GM21786 (cell line): ENCODE measurements at regions not wholly inside any gene's neighbourhood (a gene's known extent, or its start where the extent isn't known, plus 50 kb on each side); places are given as distances from the start of the nearest gene placed in this dataset.

ENCODE experiments used
- ATAC-seq: cut with Tn5 transposase; IDR thresholded peaks from one replicate; pipeline ENCODE4 v1.9.1; 2021; ENCODE audit not compliant: unreplicated experiment

GRCh38 chr13:22270881-22271280 lies 600.0 kb downstream of the FGF9 start:
- no peak for ATAC-seq

- no peak for ATAC-seq
These were observed 601.0 kb downstream of the FGF9 start for GRCh38 chr13:22271903-22272302.

DNA sequence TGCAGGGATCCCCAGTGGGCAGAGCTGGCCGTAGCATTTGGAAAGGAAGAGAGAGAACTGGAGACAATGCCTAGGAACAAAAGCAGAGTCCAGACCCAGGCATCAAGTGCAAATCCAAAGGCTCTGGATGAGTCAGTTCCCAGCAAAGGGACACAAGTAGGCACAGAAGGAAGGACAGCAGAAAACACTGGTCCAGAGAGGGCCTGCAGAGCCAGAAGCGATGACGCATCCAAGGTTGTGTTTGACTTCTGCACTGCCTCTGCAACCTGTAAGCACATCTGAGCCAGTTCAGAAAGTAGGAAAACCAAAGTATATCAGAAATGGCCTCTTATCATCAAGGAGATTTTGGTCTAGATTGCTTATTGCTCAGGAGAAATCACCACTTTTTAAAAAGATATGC lies 604.5 kb downstream of the FGF9 start:
- ATAC-seq: no peak

DNA sequence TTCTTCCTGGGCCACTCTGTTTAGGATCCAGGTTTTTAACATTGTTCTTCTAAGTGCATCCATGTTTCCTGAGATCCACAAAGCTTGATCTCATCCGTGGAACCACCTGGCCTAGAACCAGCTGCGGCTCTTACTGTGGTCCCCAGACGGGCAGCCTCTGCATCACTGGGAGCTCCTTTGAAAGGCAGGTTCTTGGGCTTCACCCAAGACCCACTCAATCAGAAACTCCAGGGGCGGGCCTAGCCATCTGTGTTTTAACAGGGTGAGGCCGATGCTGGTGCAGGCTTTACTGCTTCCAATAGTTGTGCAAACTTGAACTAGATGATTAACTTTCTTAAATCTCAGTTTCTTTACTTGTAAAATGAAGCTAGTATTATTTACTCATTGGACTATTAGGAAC lies 605.7 kb downstream of the FGF9 start:
- no peak for ATAC-seq

- peak; percentile 93 for ATAC-seq
These were observed 607.6 kb downstream of the FGF9 start for GRCh38 chr13:22278336-22278929.

GRCh38 chr13:22285867-22286266 lies 615.0 kb downstream of the FGF9 start:
- ATAC-seq: no peak

DNA sequence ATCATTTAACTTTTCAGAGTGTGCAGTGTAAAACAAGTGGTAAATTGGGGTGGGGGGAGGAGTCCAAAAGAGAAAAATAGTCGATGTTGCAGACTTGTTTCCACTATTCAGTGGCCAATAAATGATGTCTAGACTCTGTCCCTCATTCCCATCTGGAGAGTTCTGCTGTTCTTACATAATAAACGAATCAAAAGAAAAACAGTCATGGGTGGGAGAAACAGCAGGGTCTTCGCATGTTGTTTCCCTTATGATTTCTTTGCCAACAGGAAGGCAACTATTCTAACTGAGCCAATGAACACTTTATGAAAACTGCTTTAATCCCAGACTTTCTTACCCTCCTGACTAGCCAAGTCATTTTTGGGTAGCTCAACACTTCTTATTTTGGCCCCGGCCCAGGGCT lies 615.5 kb downstream of the FGF9 start:
- no peak for ATAC-seq

GRCh38 chr13:22287343-22287920 lies 616.6 kb downstream of the FGF9 start:
- no peak for ATAC-seq

DNA sequence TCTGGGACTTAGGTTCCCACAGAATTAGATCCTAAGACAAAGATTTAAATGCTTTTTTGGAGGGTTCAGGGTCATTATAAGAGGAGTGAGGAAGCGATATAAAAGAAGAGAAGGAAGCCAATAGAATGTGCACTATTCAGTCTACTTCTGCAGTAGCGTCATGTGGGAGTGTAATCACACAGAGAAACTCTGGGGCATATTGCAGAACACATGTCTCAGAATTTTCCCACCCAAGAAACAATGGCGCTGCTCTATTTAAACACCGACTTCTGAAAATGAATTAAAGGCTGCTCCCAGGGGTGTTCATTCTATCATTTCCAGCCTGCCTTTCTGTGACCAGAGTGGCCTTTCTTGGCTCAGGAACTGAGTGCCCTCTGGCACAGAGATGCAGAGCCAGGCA lies 617.6 kb downstream of the FGF9 start:
- ATAC-seq: no peak

- no peak for ATAC-seq
These were observed 618.8 kb downstream of the FGF9 start for GRCh38 chr13:22289711-22290110.

GRCh38 chr13:22298530-22298929 lies 627.7 kb downstream of the FGF9 start:
- ATAC-seq: no peak

DNA sequence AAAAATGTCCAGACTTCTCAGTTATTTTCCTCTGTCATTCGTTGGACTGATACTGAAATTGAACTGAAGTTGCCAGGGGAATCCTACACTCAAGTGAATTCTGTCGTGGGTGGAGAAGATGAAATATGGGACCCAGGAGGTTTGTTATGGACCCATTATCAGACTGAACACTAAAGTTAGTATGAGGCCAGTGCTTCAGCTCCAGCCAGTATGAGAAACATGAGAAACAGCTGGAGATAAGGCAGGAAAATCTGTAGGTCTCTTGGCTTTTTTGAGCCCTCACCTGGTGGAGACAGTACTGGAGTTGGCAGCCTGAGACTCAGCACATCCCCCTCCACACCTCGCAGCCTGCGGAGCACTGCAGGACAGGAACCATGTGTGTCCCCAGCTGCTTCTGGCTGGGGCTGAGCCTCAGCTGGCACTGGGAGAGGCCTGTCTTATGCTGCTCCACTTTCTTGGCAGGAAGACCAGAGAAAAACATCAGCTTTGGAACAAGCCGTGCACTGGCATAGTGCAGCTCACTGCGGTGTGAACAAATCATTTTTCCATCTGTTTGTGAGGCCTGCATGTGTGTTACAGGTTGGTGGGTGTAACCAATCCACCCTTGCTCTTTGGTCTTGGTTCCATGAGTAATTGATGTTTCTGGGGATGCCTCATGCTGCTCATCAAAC lies 641.0 kb downstream of the FGF9 start:
- no peak for ATAC-seq

DNA sequence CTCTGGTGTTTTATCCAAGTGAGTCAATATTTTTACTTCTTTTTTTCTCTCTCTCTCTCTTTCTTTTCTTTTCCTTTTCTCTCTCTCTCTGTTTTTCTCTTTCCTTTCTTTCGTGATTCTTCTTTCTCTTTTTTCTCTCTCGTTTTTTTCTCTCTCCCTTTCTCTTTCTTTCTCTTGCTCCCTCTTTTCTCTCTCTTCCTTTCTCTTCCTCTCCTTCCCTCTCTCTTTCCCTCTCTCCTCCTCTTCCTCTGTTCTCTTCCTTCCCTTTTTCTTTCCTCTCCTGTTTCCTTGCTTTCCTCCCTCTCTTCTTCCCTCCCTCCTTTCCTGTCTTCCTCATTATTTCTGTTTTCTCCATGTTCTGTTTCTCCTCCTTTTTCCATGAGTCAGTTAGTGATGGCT lies 641.5 kb downstream of the FGF9 start:
- ATAC-seq: no peak

DNA sequence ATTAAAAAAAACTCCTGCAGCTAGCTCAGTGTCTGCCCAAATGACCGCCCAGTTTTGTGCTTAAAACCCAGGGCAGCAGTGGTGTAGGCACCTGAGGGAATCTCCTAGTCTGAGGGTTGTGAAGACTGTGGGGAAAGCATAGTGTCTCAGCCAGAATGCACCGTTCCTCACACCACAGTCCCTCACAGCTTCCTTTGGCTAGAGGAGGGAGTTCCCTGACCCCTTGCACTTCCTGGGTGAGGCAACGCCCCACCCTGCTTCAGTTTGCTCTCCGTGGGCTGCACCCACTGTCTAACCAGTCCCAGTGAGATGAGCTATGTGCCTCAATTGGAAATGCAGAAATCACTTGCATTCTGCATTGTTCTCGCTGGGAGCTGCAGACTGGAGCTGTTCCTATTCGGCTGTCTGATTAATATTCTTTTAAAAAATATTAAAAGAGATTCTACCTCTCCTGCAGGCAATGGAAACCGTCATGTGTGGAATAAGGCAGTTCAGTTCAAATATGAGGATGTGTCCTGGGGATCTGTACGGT lies 645.7 kb downstream of the FGF9 start:
- no peak for ATAC-seq

GRCh38 chr13:22320991-22321390 lies 650.1 kb downstream of the FGF9 start:
- ATAC-seq: no peak

- ATAC-seq: no peak
These were observed 654.9 kb downstream of the FGF9 start for GRCh38 chr13:22325761-22326160.

- no peak for ATAC-seq
These were observed 661.5 kb downstream of the FGF9 start for GRCh38 chr13:22332416-22332815.

DNA sequence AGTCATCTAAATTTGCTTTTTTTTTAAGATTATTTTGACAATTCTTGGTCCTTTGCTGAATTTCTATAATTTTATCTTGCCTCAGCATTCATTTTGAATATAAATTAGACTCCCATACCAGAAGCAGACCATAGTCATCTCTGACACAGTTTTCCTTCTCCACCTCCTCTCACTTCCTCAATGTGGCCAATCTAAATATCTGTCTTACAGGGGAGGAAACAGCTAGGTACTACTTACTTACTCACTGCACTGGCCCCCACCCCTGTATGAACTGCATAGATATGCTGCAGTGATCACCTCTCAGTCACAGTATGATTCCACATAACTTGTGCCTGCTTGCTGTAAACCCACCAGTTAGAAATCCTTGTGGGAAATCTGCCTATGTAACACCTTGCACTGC lies 665.6 kb downstream of the FGF9 start:
- ATAC-seq: peak; percentile 55

- ATAC-seq: no peak
These were observed 686.3 kb downstream of the FGF9 start for GRCh38 chr13:22357132-22357531.

DNA sequence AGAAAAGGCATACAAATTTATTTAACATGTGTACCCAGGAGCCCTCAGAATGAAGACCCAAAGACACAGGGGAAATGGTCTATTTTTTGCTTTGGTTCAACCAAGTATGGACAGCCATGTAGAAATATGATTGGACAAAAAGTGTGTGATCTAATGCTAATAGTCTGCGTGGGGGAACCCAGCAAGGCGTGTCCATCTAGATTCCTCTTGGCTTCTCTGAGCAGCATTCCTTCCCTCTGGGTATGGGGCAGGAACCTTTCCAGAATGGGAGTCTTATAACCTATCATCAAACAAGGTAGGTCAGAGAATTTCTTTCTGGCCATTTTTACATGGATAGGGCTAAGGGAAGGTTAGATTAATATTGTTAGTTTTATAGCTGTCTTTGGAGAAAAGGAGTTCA lies 698.2 kb downstream of the FGF9 start:
- no peak for ATAC-seq

DNA sequence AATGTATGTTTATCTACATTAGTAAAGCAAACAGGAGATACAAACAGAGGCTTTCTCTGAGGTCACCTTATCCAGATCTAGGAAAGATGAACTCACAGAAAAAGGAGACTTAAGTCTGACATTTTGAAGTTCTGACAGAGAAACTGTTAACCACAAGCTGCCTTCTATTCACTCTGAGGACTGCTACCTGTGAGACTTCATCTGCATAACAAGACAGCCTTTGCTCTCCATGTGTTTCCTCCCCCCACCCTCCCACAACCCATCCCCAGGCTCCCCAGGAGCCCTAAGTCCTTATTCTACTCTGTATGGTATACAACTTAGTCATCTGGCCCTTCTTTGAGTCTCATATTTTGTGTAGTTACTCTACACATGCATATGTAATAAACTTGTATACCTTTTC lies 699.0 kb downstream of the FGF9 start:
- no peak for ATAC-seq

- no peak for ATAC-seq
These were observed 701.4 kb downstream of the FGF9 start for GRCh38 chr13:22372261-22372660.
